Embryonic facial prominence (tissue), 1 donor: ENCODE measurements at regions not wholly inside any gene's neighbourhood (a gene's known extent, or its start where the extent isn't known, plus 50 kb on each side); places are given as distances from the start of the nearest gene placed in this dataset.

Experiments used
- DNase-seq: peaks from one replicate; pipeline ENCODE4 v3.0.0-alpha.2; 2016; ENCODE audit errors: extremely low spot score

DNA sequence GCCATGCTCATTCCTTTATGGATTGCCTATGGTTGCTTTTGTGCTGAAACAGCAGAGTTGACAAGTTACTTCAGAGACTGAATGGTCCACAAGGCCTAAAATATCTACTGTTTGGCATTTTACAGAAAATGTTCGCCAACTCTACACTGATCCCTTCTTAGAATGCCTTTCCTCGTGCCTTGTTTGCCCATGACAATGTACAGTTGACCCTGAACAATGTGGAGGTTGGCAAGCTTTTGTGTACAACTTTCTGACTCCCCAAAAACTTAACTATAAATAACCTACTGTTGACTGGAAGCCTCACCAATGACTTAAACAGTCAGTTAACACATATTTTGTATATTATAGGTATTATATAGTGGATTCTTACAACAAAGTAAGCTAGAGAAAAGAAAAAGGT is 361.4 kb downstream of the EPHA4 start:
- no peak for DNase-seq

DNA sequence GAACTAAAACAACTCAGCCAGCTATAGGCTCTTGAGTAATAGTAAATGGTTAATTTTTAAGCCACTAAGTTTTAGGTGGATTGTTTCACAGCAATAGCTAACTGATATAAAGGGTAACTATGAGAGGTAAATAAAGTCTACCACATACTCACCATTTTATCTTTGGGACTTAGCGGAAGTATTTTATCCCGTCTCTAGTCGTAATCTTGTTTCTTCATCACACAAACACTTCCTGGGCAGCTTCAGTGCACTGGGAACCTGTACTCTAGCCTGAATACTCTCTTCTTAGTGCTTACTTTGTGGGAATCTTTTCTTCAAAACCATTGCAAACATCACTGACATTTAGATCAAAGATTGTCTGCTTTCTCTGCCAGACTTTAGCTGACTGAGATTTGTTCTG is 360.5 kb downstream of the EPHA4 start:
- no peak for DNase-seq

DNA sequence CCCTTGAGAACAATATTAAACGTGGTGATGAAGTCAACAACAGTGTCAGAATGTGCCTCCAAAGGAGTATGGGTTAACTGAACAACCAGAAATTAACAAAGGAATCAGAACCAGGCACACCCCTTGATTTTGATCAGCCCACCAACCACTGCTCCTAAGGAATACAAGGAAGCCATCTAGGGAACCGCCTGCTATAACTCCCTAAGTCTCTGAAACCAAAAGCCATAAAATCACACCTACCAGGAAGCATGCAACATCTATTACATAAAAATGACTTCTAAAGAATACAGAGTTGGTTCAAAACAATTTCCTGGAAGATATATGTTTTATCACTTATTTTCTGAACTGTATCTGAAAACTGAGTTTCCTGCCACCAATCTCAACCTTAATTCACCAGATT is 360.0 kb downstream of the EPHA4 start:
- DNase-seq, result no peak

DNA sequence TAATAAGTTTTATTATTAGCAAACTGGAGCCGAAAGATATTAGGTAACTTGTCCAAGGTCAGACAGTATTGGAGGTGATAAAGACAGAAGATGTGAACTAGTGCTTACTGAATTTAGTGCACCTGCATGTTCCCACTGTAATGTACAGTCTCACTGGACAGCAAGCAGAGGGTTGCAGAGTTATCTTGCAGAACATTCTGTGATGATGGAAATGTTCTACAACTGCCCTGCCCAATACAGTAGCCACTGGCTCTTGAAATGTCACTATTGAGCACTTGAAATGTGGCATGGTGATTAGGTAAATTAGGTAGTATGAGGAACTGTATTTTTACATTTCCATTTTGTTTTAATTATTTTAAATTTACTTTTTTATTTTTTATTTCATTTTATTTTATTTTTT is 356.6 kb downstream of the EPHA4 start:
- no peak for DNase-seq

DNA sequence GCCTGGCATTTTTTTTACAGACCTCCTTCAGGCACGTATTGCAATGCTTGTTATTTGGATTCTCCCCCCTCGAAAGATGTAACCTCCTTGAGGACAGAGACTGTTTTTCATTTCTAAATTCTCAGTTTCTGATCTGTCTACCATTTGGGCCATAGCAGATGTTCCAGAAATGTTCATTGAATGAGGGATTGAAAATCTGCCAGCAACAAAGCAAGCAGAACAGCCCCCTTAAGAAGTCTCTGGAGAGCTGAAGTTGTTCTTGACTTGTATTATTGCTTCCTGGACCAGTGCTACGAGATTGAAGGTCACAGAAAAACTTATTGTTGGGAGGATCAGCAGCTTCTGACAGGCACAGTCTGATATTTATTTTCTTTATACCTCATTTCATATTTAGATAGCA is 355.5 kb downstream of the EPHA4 start:
- DNase-seq, result no peak

DNA sequence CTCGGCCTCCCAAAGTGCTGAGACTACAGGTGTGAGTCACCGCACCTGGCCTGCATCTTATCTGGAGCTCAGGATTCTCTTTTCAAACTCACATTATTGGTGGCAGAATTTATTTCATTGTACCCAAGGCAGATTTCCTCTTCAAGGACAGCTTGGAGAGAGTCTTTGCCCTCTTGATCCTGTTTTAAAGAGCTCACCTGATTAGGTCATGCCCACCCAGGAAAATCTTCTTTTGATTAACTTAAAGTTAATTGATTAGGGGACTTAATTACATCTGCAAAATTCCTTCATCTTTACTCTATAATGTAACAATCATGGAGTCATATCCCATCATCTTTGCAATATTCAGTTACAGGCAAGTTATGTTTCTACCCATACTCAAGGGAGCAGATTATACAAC is 346.4 kb downstream of the EPHA4 start:
- DNase-seq, result no peak

DNA sequence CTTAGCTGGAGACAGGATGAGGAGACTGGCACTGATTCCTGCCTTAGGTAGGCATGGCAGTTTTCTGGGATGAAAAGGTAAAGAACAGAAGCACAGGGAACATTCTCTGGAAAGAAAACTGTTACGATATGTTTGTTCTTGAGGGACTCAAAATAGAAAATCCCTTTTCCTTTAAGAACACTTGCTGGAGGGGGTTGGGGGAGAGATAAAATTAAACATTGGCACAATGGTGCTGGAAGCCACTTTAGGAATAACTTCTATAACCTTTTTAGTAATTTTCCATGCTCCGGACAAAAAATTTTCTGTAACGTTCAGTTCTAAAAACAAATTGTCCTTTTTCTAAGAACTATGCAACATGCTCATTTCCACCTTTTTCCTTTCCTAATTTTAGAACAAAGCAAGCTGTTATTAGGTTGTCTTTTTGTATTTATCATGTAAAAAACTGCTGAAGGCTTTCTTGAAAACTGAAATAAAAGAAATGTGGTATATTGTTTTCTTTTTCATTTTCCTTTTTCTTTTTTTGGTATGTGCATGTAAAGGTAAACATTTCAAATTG is 343.8 kb downstream of the EPHA4 start:
- no peak for DNase-seq

DNA sequence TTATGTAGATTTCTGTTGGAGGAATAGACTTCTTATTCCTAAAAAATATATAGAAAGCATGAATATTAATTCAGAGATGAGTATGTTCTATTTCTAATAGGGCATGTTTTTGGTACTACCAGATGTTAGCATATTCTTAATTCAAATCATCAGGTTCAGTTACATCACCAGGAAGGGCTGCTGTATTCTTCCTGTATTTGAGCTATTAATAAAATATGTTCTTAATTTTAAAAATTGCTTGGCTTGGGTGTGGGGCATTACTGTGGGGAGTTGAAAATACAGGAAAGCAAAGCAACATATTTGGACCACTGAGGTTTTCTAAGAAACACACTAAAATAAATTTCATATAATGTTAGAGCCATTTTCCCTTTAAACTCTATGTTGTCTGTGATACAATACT is 343.0 kb downstream of the EPHA4 start:
- DNase-seq, result no peak

DNA sequence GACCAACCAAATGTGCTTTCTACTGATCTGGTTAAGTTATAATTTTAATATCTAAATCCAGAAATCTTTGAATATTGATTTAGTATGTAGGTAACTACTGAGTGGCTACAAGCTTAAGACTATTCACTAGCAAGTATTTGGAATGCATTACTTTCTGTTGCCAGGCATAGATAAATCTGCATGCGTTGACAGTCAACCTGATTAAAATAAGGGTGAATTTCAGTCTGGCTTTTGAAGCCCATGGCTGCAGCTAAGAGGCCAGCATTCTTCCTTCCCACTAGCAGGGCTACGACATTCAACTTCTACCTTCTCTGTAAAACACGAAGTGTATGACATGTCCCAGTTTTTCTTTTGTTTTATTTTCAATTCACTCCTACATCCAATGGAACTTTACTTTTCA is 340.6 kb downstream of the EPHA4 start:
- DNase-seq, result no peak

DNA sequence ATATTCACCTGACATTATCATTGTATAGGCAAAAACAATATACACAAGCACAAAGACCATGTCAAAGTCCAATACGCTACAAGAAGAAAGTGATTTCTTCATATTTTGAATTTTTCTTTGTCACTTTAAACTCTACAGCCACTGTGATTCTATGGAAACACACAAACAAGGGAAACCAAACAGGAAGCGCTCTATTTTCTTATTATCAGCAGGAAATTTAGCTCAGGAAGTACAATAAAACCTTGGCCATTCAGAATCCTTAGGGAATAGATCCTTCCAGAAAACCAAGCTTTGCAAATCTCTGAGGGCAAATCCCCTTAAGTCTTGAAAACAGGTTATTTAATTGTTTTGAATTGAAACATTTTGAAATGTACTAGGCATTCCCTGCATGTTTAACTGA is 336.2 kb downstream of the EPHA4 start:
- no peak for DNase-seq

DNA sequence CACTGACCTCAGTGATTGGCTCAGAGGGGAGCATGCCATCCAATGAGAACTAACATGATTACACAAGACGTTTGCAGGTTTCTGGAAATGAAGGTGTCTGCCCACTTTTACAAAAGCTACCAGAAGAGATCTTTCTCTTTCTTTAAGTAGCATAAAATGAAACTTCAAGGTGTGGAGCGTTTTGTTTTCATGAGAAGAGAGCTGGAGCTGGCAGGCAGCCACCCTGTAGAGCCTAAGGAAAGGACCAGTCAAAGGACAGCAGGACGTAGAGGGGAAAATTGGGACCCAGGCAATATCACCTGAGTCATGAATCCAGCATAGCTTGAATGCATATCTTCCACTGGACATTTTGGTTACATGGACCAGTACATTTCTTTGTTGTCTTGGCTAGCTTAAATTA is 331.0 kb downstream of the EPHA4 start:
- DNase-seq, result no peak

DNA sequence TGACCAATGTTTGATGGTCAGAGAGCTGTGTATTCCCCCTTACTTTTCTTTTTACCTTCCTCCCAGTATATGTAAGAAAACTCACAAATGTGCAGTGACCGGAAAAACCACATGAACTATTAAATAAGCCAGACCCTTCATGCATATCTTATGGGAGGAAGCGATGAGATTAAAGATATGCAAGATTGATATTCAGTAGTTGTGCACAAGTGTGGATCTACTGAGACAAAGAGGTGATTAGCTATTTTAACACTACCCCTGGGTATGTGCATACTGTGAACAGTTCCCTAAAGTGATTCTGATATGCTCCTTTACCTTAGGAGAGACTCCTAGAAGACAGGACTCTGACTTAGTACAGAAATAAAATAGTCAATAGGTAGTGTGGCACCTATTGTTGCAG is 328.3 kb downstream of the EPHA4 start:
- DNase-seq, result no peak

DNA sequence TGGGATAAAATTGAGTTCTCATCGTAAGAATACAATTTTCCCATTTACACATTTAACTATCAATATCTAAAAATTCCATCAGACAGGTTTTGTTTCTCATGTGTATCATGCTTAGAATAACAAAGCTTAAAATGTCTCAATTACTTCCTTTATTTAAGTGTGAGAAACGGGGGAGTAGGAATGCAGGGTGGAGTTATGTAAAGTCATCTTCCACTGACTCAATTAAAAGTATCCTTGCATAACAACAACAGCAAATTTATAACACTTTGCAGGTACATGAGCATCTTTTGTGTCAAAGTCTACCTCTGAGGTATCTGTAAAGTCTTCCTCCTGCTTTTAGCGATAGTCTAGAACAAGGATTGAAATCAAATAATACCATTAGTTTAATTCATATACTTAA is 327.1 kb downstream of the EPHA4 start:
- no peak for DNase-seq

DNA sequence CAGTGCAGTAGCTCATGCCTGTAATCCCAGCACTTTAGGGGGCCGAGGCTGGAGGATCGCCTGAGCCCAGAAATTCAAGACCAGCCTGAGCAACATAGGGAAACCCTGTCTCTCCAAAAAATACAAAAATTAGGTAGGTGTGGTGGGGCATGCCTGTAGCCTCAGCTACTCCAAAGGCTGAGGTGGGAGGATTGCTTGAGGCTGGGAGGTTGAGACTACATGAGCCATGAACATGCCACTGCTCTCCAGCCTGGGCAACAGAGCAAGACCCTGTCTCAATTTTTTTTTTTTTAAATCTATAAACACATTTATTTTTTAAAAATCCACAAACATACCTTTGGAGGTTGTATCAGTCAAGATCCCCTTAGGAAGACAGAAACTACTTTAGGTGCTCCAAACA is 326.3 kb downstream of the EPHA4 start:
- no peak for DNase-seq

DNA sequence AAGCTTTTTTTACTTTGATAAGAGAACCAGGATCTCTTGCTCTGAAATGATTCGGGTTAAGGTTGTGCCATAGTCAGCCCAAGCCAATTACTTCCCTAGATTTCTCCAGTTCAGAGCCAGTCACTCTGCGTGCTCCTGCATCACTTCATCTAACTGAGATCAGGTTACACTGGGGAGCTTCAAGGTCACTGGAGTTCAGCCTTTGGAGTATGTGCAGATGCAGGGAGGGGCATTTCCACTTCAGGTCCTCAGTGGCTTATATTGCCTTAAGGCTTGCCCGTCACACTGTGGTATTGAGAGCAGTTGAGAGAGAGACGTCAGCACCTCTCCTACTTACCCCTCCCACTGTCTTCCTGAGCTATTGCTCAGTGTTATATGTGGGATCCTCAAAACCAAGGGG is 317.8 kb downstream of the EPHA4 start:
- DNase-seq, result no peak

DNA sequence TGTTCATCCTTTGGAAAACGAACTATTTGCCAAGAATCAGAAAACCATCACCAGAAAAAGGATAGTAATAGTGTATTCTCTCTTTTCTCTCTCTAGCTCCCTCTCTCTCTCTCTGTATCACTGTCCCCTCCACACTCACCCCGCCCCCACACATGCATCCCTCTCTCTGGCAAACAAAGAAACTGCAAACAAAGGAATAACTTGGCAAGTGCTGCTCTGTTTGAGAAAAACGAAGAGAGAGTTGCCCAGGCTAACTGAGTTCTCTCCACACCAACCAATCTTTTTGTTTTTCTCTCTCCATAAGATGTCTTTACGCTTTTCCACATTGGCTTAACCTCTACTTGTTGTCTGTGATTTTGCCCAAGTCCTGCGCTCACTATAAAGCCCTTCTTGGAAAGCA is 316.2 kb downstream of the EPHA4 start:
- no peak for DNase-seq

DNA sequence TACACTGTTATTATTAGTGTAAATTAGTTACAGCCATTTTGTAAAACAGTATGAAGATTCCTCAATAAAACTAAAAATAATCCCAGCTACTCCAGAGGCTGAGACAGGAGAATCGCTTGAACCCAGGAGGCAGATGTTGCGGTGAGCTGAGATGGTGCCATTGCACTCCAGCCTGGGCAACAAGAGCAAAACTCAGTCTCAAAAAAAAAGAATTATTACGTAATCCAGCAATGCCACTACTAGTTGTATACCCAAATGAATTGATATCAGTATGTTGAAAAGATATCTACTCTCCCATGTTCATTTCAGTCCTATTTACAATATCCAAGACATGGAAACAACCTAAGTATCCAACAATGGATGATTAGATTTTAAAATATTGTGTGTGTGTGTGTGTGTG is 313.6 kb downstream of the EPHA4 start:
- no peak for DNase-seq

DNA sequence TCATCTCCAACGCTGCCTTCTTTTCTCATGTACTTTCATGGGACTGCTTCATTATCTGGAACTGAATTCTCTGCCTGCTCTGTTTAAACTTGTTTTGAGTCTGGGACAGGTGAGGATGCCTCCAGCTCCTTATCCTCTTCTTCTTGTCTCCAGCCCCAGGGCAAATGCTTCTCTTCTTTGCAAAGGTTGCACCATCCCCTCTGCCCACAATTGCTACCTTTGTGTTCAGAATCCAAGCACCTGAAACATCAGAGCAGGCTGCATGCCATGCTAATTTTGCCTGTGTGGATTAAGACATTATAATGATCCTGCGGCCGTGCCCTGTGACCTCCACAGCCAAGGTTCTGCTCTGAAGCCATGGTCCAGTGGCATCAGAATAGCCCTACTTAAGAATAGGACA is 309.5 kb downstream of the EPHA4 start:
- no peak for DNase-seq

DNA sequence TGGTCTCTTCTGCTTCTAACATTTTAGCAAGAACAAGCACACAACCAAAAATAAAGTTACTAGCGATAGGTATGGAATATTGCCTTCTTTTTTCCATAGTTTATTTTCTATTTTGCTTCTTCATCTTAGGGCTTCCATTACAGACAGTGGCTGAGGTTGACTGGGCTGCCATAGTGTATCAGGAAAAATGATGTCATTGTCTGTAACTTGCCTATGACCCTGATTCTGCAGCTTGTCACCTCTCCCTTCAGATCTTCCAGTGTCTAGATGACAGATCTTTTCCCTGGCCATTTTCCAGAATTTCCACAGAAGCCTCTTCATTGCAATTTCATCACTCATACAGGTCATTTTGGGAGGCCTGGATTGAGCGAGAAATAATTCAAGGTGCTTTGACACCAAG is 308.5 kb downstream of the EPHA4 start:
- DNase-seq, result no peak

DNA sequence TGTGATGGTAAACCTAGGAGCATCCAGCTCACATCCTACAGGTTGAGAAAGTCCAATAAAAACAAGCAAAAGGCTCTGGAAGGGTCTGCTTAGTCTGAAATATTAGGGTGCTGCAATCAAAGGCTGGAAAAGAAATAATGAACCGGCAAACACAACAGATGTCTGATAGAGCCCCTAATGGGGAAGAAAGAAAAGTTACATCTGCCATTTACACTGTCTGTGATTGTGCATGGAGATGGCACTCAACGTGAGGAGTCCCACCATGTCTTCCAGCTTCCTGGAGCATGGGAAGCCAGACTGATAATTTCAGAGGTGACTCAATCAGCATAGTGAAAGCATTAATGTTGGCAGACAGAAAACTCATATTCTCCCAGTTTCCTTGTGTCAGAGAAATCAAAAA is 307.8 kb downstream of the EPHA4 start:
- DNase-seq, result no peak

DNA sequence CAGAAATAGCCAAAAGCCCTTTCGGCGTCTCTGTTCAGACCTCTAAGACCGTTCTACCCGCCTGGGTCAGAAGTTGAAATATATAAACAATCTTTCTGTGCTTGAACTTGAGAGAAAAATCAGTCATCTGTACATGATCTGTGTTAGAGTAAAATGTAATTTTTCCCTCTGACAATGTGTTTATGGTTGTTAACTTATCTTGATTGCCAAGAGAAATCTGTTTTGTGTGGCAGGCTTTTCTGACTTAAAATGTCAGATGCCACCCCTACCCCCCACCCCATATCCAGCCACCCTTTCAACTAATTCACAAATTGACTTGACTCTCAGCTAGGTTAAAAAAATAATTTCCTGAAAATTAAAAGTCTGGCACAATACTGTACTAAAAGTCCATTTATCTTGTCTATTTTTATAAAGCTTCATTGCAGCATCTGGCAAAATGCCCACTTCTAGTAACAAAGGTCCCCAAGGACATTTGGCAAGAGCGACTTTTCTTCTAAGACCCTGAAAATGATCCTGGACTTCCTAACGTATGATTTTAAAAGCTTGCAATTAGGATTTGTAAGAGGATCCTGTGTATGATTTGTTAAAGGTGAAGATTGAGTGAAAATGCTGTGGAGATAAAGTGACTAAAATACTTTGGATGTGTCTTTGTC is 304.2 kb downstream of the EPHA4 start:
- DNase-seq, result no peak

DNA sequence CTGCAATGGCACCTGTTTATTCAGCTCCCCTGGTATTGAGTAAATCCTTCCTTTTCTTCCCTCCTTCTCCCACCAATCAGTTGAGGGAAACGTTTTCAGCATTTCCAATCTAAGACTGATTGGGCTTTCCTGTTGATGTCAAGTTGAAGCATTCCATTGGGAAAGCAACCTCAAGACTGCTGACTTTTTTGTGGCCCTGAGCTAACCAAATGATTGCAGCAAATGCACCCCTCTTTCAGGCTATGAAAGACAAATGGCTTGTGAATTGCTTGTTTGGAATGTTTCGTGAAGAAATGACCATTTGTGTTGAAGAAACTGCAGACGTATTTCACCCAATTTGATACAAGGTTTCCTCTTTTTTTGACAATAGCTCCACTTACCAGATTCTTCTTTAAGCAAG is 303.5 kb downstream of the EPHA4 start:
- DNase-seq, result no peak

DNA sequence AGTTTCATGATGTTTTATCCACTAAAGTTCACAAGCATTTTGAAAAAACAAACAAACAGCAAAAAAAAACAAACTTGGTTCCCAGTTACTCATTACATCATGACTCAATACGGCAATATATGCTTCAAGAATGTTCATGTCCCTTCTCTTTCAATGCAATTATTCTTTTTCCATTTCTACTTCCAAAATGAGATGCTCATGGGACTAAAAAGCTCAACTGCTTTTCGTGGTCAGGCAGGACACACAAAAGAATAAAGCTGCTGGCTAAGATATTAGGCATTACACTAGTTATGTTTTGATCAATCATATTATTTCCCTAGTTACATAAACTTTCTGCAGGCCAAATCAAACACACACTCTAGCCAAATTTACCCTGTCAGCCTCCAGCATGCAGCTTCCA is 301.3 kb downstream of the EPHA4 start:
- no peak for DNase-seq

DNA sequence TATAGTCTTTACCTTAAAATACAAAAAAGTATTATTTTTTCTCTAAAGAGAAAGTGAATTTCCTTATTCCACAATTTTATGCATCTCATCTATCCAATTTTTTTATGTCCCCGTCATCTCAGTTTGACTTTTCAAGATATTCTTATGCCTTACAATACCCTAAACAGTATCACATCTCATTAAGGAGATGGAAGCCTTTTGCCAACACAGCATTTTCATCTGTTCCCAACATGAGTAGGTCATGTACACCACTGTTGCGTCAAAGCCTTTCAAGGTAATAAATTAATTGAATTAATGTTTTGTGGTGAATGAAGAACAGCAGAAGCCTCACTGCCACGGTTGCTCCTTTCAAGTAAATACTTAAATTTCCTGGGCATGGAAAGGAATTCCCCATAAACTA is 299.4 kb downstream of the EPHA4 start:
- DNase-seq, result no peak
